ENCODE measurements at regions not wholly inside any gene's neighbourhood (a gene's known extent, or its start where the extent isn't known, plus 50 kb on each side); places are given as distances from the start of the nearest gene placed in this dataset.

DNA sequence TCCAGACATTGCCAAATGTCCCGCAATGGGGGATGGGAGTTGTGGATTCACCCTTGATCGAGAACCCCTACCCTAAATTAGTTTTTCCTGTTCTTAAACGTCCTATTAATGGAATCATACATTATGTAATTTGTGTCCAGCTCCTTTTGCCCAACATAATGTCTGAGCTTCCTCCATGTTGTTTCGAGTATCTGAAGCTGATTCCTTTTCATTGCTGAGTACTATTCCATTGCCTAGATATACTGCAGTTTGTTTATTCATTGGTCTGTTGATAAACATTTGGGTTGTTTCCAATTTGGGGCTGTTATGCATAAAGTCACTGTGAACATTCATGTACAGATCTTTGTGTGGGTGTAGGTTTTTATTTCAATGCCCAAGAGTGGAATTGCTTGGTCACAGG lies 251.3 kb downstream of the BCOR start:
- TF ChIP-seq TAF1 (IDR thresholded peaks at IDR 0.05; ENCODE audit: low read depth) (no peak), FOXM1 (IDR thresholded peaks at IDR 0.05; ENCODE audit: borderline replicate concordance, low read depth) (no peak), CREB1 (IDR thresholded peaks at IDR 0.05; ENCODE audit: low read depth) (no peak), TCF12 (IDR thresholded peaks at IDR 0.05; ENCODE audit: low read depth) (no peak), ZBTB7A (IDR thresholded peaks at IDR 0.05; ENCODE audit: low read depth) (no peak), RAD21 (IDR thresholded peaks at IDR 0.05; ENCODE audit: low read depth) (no peak), NFIC (IDR thresholded peaks at IDR 0.05) (no peak), TEAD4 (IDR thresholded peaks at IDR 0.05) (no peak), YY1 (IDR thresholded peaks at IDR 0.05; ENCODE audit: low read depth) (no peak), CEBPB (IDR thresholded peaks at IDR 0.05) (no peak), EGR1 (IDR thresholded peaks at IDR 0.05) (no peak), EP300 (IDR thresholded peaks at IDR 0.05; ENCODE audit: borderline replicate concordance) (no peak)
- TF ChIP-seq, protein P1, sequence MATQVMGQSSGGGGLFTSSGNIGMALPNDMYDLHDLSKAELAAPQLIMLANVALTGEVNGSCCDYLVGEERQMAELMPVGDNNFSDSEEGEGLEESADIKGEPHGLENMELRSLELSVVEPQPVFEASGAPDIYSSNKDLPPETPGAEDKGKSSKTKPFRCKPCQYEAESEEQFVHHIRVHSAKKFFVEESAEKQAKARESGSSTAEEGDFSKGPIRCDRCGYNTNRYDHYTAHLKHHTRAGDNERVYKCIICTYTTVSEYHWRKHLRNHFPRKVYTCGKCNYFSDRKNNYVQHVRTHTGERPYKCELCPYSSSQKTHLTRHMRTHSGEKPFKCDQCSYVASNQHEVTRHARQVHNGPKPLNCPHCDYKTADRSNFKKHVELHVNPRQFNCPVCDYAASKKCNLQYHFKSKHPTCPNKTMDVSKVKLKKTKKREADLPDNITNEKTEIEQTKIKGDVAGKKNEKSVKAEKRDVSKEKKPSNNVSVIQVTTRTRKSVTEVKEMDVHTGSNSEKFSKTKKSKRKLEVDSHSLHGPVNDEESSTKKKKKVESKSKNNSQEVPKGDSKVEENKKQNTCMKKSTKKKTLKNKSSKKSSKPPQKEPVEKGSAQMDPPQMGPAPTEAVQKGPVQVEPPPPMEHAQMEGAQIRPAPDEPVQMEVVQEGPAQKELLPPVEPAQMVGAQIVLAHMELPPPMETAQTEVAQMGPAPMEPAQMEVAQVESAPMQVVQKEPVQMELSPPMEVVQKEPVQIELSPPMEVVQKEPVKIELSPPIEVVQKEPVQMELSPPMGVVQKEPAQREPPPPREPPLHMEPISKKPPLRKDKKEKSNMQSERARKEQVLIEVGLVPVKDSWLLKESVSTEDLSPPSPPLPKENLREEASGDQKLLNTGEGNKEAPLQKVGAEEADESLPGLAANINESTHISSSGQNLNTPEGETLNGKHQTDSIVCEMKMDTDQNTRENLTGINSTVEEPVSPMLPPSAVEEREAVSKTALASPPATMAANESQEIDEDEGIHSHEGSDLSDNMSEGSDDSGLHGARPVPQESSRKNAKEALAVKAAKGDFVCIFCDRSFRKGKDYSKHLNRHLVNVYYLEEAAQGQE (IDR thresholded peaks at IDR 0.05; ENCODE audit: low read depth) = no peak
- TF ChIP-seq, protein P2, sequence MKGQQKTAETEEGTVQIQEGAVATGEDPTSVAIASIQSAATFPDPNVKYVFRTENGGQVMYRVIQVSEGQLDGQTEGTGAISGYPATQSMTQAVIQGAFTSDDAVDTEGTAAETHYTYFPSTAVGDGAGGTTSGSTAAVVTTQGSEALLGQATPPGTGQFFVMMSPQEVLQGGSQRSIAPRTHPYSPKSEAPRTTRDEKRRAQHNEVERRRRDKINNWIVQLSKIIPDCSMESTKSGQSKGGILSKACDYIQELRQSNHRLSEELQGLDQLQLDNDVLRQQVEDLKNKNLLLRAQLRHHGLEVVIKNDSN (IDR thresholded peaks at IDR 0.05) = no peak
- TF ChIP-seq, protein P3, sequence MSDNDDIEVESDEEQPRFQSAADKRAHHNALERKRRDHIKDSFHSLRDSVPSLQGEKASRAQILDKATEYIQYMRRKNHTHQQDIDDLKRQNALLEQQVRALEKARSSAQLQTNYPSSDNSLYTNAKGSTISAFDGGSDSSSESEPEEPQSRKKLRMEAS (IDR thresholded peaks at IDR 0.05) = no peak

DNA sequence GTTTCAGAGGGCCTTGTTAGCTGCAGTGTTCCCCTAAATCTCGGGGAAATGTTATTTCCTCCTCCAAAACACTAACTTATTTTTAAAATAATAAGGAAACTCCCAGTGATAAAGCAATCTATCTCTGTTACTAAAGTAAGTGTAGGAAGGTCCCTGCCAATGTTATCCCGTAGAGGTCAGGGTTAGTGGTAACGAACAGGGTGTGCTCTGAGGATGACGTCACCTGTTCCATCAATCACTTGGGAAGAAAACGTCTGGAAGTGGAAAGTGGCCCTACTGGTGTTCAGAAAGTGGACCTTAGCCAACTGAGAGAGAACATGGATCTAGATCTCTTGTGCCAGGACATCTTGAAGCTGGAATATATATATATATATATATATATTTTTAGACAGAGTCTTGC lies 249.5 kb downstream of the BCOR start:
- no peak for TF ChIP-seq CREB1 (IDR thresholded peaks at IDR 0.05; ENCODE audit: low read depth)
- no peak for TF ChIP-seq EGR1 (IDR thresholded peaks at IDR 0.05)
- no peak for TF ChIP-seq YY1 (IDR thresholded peaks at IDR 0.05; ENCODE audit: low read depth)
- TF ChIP-seq EP300 (IDR thresholded peaks at IDR 0.05; ENCODE audit: borderline replicate concordance) = no peak
- TF ChIP-seq TEAD4 (IDR thresholded peaks at IDR 0.05) = no peak
- TF ChIP-seq, protein P1 (IDR thresholded peaks at IDR 0.05; ENCODE audit: low read depth) = no peak
- TF ChIP-seq CEBPB (IDR thresholded peaks at IDR 0.05) = no peak
- no peak for TF ChIP-seq RAD21 (IDR thresholded peaks at IDR 0.05; ENCODE audit: low read depth)
- TF ChIP-seq TCF12 (IDR thresholded peaks at IDR 0.05; ENCODE audit: low read depth) = no peak
- no peak for TF ChIP-seq ZBTB7A (IDR thresholded peaks at IDR 0.05; ENCODE audit: low read depth)
- TF ChIP-seq, protein P2 (IDR thresholded peaks at IDR 0.05) = no peak
- no peak for TF ChIP-seq TAF1 (IDR thresholded peaks at IDR 0.05; ENCODE audit: low read depth)
- TF ChIP-seq FOXM1 (IDR thresholded peaks at IDR 0.05; ENCODE audit: borderline replicate concordance, low read depth) = no peak

DNA sequence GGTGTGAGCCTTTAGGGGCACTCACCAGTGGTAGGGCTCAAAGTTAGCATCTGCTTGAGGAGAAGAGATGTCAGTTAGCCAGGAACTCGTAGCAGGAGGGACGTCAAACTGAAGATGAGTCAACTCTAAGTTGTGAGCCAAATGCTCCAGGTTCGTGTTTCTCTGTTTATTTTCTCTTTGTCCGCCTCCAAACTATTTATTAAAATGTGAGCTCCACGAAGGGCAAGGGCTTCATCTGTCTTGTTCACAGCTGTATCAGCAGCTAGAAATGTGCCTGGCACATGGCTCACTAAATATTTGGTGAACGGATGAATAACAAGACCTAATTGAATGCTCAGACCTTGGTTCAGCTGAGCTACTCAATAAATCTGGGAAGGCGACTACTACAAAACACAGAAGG lies 248.9 kb downstream of the BCOR start:
- TF ChIP-seq NFIC (IDR thresholded peaks at IDR 0.05) (no peak), CREB1 (IDR thresholded peaks at IDR 0.05; ENCODE audit: low read depth) (no peak), FOXM1 (IDR thresholded peaks at IDR 0.05; ENCODE audit: borderline replicate concordance, low read depth) (no peak), TCF12 (IDR thresholded peaks at IDR 0.05; ENCODE audit: low read depth) (no peak), YY1 (IDR thresholded peaks at IDR 0.05; ENCODE audit: low read depth) (no peak), TEAD4 (IDR thresholded peaks at IDR 0.05) (no peak), TAF1 (IDR thresholded peaks at IDR 0.05; ENCODE audit: low read depth) (no peak), EP300 (IDR thresholded peaks at IDR 0.05; ENCODE audit: borderline replicate concordance) (no peak), EGR1 (IDR thresholded peaks at IDR 0.05) (no peak), ZBTB7A (IDR thresholded peaks at IDR 0.05; ENCODE audit: low read depth) (no peak), CEBPB (IDR thresholded peaks at IDR 0.05) (no peak)
- TF ChIP-seq, protein P2 (IDR thresholded peaks at IDR 0.05) = no peak
- TF ChIP-seq, protein P1 (IDR thresholded peaks at IDR 0.05; ENCODE audit: low read depth) = no peak

DNA sequence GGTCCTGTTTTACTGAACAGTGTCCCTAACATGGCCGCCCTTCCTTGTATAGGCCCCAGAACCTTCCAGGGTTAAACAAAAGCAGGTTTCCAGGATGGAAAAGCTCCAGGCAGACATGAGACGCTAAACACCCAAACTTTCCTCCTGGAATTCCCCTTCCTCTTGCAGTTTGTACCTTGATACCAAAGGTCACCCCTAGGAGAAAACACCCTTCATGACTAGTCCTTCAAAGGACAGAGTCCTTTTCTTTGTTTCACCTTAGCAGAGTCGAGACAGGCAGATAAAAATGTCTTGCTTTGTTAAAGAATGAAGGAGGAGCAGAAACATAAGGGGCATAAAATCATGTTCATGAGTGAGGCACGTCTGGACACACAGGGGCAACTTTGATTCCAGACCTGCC lies 247.5 kb downstream of the BCOR start:
- TF ChIP-seq TCF12 (IDR thresholded peaks at IDR 0.05; ENCODE audit: low read depth) (no peak), YY1 (IDR thresholded peaks at IDR 0.05; ENCODE audit: low read depth) (no peak), CEBPB (IDR thresholded peaks at IDR 0.05) (no peak), TAF1 (IDR thresholded peaks at IDR 0.05; ENCODE audit: low read depth) (no peak), ZBTB7A (IDR thresholded peaks at IDR 0.05; ENCODE audit: low read depth) (no peak), NFIC (IDR thresholded peaks at IDR 0.05) (no peak), TEAD4 (IDR thresholded peaks at IDR 0.05) (no peak), FOXM1 (IDR thresholded peaks at IDR 0.05; ENCODE audit: borderline replicate concordance, low read depth) (no peak), RAD21 (IDR thresholded peaks at IDR 0.05; ENCODE audit: low read depth) (no peak), EP300 (IDR thresholded peaks at IDR 0.05; ENCODE audit: borderline replicate concordance) (no peak)

Measured in Ishikawa (cell line).